Esophagus squamous epithelium (tissue), 5 donors: ENCODE measurements at regions not wholly inside any gene's neighbourhood (a gene's known extent, or its start where the extent isn't known, plus 50 kb on each side); places are given as distances from the start of the nearest gene placed in this dataset.

Experiments
- DNase-seq: peaks from one replicate; lab custom pipeline; 2025; lab: John Stamatoyannopoulos, UW
- H3K27ac ChIP-seq, 4 donors: fragments of 200-600 bp; sonication (generic); one replicate each; pipeline ENCODE4 v1.5.1; 2016 to 2019; ENCODE audit warnings: mild to moderate bottlenecking in 1 of 4
- H3K27me3 ChIP-seq, 4 donors: fragments of 200-600 bp; sonication (generic); 1 replicate in 3 of 4; 2 replicates in 1 of 4; pipeline versions ENCODE4 v1.5.1 to v1.6.0; 2017 to 2021; ENCODE audit warnings: antibody characterized with exemption in 1 of 4
- H3K36me3 ChIP-seq, 3 donors: fragments of 200-600 bp; sonication (generic); one replicate each; pipeline ENCODE4 v1.5.1; 2016 to 2019
- H3K4me1 ChIP-seq, 3 donors: fragments of 200-600 bp; sonication (generic); one replicate each; pipeline ENCODE4 v1.5.1; 2017 to 2019
- H3K4me3 ChIP-seq, 4 donors: fragments of 200-600 bp; sonication (generic); 1 replicate in 3 of 4; 2 replicates in 1 of 4; pipeline ENCODE4 v1.5.1; 2016 to 2019; ENCODE audit warnings: mild to moderate bottlenecking in 2 of 4, moderate library complexity in 1 of 4
- H3K9me3 ChIP-seq, 3 donors: fragments of 200-600 bp; sonication (generic); one replicate each; pipeline ENCODE4 v1.5.1; 2016 to 2019
- CTCF ChIP-seq, 6 experiments: fragments of 450-650 bp in 4 of 6; fragments of 200-600 bp in 2 of 6; sonication (generic) in 2 of 6; IDR thresholded peaks; one replicate each; pipeline ENCODE4 v1.5.1; 2016 to 2019; ENCODE audit warnings: antibody characterized with exemption in 6 of 6, mild to moderate bottlenecking in 4 of 6, moderate library complexity in 4 of 6
- POLR2A ChIP-seq, 4 donors: fragments of 450-650 bp; IDR thresholded peaks; one replicate each; pipeline ENCODE4 v1.6.1; 2017; ENCODE audit warnings: antibody characterized with exemption in 4 of 4, mild to moderate bottlenecking in 4 of 4, moderate library complexity in 3 of 4
- WGBS, 2 donors: methylation state at CpG; one replicate each; pipeline ENCODE4 v1.1.5; 2018; 5-methylcytosine and 5-hydroxymethylcytosine counted together
- intact Hi-C: fragments of 100-400 bp; cut with DNase I; formaldehyde crosslinking; loops from one replicate; pipeline ENCODE4 v1.15.0; 2022
- donor health status: DM: yes; HTN: yes; CAD: no.

DNA sequence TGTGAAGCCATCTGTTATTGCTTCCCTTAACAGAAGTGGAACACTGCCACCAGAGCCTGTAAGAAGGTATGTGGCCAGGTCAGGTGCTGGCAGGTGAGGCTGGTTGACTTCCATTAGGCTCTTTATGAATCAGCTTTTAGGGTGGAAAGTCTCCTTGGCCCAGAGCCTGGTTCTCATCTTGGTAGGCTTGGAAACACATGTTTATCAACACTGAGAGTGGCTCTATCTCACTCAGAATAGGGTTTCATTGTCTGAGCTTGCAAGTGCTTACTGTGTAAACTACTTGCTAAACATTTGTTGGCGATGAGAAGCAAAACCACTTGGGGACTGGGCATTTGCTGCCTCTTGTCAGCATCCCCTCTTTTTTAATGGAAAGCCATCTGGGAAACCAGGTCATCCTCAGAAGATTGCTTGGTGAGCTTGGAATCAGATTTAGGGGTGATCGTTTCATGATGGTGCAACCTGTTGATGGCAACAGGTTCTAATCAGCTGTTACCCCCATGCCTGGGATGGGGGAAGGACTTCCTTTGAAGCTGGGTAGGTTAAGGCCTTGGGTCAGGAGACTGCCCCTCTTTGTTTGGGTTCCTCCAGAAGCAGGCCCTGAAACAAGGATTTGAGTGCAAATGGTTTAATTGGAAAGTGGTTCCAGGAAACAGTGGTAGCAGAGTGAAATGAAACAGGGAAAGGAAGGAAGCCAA lies 75.0 kb upstream of the AMPD3 start:
- WGBS, 2 donors = 31 to 44% methylated on average over 1 to 2 of the region's 2 CpGs
- Histone ChIP-seq H3K4me1 (peaks cover 3 to 46% (median 6%) of the 10 kb centered on the region in 3 donors), H3K36me3 (no peaks in the 10 kb centered on the region), H3K27ac (peak overlapping the region in 3 of 4 donors; percentile 57 to 79 (median 62)), H3K27me3 (no peaks in the 10 kb centered on the region), H3K4me3 (no peak overlapping the region), H3K9me3 (no peaks in the 10 kb centered on the region)
- intact Hi-C loops = no loop called here
- DNase-seq = no peak
- no peak for TF ChIP-seq POLR2A (IDR thresholded peaks at IDR 0.05)
- no peak for TF ChIP-seq CTCF (IDR thresholded peaks at IDR 0.05)

- H3K36me3 ChIP-seq = no peaks in the 10 kb centered on the region
- no peaks in the 10 kb centered on the region for H3K9me3 ChIP-seq
- H3K27me3 ChIP-seq = no peaks in the 10 kb centered on the region
- intact Hi-C loops = no loop called here
- H3K4me3 ChIP-seq = no peak overlapping the region
- 70 to 88% methylated on average over 4 of the region's 4 CpGs for WGBS, 2 donors
- peak overlapping the region in 2 of 4 donors; percentile 58 to 62 for H3K27ac ChIP-seq
- TF ChIP-seq CTCF (IDR thresholded peaks at IDR 0.05) (no peak), POLR2A (IDR thresholded peaks at IDR 0.05) (no peak)
- peaks cover 3 to 37% (median 7%) of the 10 kb centered on the region in 3 donors for H3K4me1 ChIP-seq
- no peak for DNase-seq
Measured at GRCh38 chr11:10380921-10381320, 74.1 kb upstream of the AMPD3 start.

DNA sequence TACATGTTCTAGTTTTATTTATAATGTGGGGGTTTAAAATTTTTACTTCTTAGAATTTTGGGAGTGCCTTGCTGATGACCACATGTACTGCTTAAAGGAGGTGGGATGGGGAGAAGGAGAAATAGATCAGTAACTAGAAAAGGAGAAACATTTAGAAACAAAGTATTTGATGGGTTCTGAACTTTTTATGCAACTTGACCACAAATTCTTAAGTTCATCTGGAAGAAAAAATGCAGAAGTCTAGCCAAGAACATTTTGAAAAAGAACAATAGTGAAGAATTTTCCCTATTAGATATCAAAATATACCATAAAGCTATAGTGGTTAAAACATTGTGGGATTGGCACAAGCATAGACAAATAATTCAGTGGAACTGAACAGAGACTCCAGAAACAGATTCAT lies 73.3 kb upstream of the AMPD3 start:
- intact Hi-C loops = no loop called here

GRCh38 chr11:10382518-10382917 lies 72.5 kb upstream of the AMPD3 start:
- intact Hi-C loops = no loop called here
- H3K9me3 ChIP-seq = no peaks in the 10 kb centered on the region
- 67 to 71% methylated on average over 6 of the region's 6 CpGs for WGBS, 2 donors
- TF ChIP-seq CTCF (IDR thresholded peaks at IDR 0.05) (no peak), POLR2A (IDR thresholded peaks at IDR 0.05) (no peak)
- no peak overlapping the region for H3K27ac ChIP-seq
- H3K4me3 ChIP-seq = no peak overlapping the region
- peaks cover 0 to 4% (median 0%) of the 10 kb centered on the region in 4 donors for H3K27me3 ChIP-seq
- no peaks in the 10 kb centered on the region for H3K36me3 ChIP-seq
- peaks cover 6 to 37% (median 15%) of the 10 kb centered on the region in 3 donors for H3K4me1 ChIP-seq
- DNase-seq = no peak

More for the DNA sequence above, 73.3 kb upstream of the AMPD3 start:
- TF ChIP-seq CTCF (IDR thresholded peaks at IDR 0.05) = no peak
- TF ChIP-seq POLR2A (IDR thresholded peaks at IDR 0.05) = no peak
- no peak for DNase-seq
- no peaks in the 10 kb centered on the region for H3K9me3 ChIP-seq
- H3K4me3 ChIP-seq = no peak overlapping the region
- no peak overlapping the region for H3K27ac ChIP-seq
- peaks cover 3 to 37% (median 8%) of the 10 kb centered on the region in 3 donors for H3K4me1 ChIP-seq
- no peaks in the 10 kb centered on the region for H3K27me3 ChIP-seq
- no peaks in the 10 kb centered on the region for H3K36me3 ChIP-seq

GRCh38 chr11:10385696-10386095 lies 69.4 kb upstream of the AMPD3 start:
- intact Hi-C loops = no loop called here

More at GRCh38 chr11:10385696-10386095, 69.4 kb upstream of the AMPD3 start:
- peaks cover 0 to 4% (median 0%) of the 10 kb centered on the region in 4 donors for H3K27me3 ChIP-seq
- H3K27ac ChIP-seq = peak overlapping the region in 3 of 4 donors; percentile 52 to 89 (median 84)
- H3K9me3 ChIP-seq = no peaks in the 10 kb centered on the region
- H3K4me3 ChIP-seq = no peak overlapping the region
- peaks cover 12 to 36% (median 29%) of the 10 kb centered on the region in 3 donors for H3K4me1 ChIP-seq
- TF ChIP-seq POLR2A (IDR thresholded peaks at IDR 0.05) (no peak), CTCF (IDR thresholded peaks at IDR 0.05) (no peak)
- DNase-seq = no peak
- WGBS, 2 donors = 70 to 72% methylated on average over 6 of the region's 6 CpGs
- H3K36me3 ChIP-seq = no peaks in the 10 kb centered on the region
